HG03045 (cell line): ENCODE measurements at regions not wholly inside any gene's neighbourhood (a gene's known extent, or its start where the extent isn't known, plus 50 kb on each side); places are given as distances from the start of the nearest gene placed in this dataset.

Experiments
- ATAC-seq: cut with Tn5 transposase; IDR thresholded peaks from one replicate; pipeline ENCODE4 v1.9.1; 2021; ENCODE audit warnings: mild to moderate bottlenecking, moderate library complexity; ENCODE audit not compliant: unreplicated experiment

DNA sequence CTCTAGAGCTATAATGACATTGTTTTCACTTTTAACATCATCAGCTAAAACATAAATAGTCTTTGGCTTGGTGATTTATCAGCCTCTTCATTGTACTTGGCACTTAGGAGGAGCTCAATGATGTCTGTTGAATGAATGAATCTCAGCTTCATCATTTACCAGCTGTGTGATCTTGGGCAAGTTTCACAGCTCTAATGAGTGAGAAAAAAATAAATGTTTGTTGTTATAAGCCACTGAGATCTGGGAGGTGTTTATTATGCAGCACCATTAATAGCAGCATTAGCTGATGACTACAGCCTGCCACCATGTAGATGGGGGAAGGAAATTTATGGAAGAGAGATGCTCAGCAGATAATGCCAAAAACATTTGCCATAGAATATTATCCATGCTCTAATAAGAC is 63.6 kb upstream of the C1QTNF7 start:
- ATAC-seq, result no peak

DNA sequence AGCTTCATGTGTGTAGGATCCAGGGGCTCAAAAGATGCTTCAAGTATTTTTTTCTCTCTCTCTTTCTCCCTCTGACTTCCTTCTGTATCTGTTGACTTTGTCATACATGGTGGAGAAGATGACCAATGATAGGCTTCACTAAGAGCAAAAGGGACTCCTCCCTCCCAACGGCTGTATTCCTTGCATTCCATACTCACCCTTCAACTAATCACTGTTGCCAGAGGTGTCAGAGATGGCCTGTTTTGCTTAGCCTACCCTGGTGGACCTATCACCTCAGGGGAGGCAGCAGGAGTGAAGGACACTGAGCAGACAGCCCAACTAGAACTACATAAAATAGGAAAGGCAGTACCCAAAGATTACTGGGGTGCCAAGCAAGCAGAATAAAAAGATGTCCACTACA is 62.2 kb upstream of the C1QTNF7 start:
- ATAC-seq, result no peak

DNA sequence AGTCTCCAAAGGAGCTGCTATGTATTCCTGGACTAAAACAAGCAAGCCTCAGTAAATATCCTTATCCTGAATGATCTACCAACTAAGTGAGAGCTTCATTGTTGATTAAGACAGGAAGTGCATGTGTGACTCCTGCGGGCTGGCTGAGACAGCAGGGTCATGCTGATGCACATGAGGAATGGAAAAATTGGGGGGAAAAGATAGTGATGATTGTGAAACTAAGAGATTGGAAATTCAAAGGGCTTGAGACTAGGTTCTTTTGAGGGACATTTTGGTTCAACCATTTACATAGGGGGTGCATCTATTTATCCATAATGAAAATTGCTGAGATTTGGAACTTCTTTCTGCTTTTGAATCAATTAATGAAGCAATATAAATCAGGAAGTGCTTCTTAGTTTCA is 61.1 kb upstream of the C1QTNF7 start:
- no peak for ATAC-seq

DNA sequence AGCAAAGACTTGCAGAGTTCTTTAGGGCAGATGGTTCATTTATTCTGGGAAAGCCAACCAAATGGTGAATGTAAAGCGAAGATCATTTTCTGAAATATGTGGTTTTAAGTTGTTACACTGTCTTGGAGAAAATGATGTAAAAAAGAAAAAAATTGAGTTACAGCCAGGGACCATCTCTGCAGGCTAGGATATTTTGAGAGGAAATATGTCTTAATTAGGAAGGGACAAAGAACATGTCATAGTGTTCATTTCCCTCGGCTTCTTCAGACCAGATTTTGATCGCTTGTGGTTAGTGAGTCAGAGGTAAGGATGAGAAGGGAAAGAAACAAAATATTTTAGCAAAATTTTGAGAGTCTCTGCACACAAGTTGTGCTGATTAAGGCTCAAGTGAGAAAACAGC is 59.0 kb upstream of the C1QTNF7 start:
- no peak for ATAC-seq

DNA sequence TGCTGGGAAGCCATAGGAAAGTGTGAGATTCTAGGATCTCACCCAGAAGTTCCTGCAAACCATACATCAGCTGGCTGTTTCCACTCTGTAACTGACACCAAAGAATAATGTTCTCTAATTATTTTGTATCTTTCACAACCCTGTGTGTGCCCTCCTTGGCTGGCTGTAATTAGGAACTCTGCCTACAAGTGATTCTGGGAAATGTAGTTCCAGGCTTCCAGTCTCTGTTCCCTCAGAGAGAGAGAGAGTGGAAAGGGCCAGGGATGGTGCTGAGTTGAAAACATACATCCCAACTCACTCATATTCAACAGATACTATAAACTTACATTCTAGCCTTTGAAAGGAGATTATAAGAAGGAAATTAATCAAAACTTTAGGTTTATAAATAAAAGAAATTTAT is 57.5 kb upstream of the C1QTNF7 start:
- no peak for ATAC-seq

DNA sequence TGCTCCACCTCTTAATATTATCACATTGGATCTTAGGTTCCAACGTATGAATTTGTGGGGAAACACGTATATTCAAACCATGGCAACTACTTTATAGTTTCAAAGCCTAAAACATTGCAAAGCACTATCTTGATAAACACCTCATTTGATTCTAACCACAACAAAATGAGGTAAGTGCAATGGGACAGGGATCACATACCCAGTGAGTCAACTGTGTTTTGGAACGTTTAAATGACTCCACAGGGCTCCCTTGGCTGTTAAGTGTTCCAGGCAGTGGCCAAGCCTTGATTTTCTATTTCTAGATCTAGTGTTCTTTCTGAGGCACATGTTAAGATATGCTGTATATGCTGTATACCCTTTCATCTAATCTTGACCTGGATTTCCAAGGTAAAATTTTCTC is 54.5 kb upstream of the C1QTNF7 start:
- no peak for ATAC-seq

DNA sequence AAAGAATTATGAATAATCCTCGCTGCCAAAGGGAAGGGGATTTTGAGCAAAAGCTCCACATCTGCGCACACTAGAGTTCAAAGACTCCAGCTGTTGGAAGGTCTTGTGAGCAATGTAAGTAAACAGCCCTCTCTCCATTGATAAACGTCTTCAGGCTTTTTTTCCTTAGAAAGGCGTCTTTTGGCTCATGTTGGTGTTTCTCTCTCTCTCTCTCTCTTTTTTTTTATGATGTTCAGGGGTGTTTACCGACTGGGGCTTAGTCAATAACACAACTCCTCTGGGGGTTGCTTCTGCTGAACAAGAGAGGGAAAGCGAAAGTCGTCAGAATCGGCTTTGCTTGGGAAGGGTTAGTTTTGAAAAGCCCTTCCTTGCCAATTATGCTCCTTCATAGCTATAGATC is 53.2 kb upstream of the C1QTNF7 start:
- ATAC-seq, result no peak

DNA sequence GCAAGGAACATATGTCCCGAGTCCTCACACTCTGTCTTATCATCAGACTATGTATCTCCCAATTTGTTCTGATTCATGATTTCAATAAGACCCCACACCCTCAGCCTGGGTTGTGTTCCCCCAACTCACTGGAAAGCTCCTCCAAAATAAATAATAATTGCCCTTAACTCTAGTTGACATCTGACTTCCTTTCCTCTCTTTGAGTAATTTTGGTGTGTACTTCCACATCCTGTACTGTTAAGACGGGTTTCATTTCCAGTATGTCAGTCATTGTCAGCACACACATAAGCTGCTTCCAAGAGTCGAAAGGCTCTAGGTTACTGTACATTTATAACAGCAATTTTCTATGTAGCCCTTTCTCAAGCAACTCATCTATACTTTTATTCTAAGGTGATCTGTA is 52.2 kb upstream of the C1QTNF7 start:
- ATAC-seq, result no peak

DNA sequence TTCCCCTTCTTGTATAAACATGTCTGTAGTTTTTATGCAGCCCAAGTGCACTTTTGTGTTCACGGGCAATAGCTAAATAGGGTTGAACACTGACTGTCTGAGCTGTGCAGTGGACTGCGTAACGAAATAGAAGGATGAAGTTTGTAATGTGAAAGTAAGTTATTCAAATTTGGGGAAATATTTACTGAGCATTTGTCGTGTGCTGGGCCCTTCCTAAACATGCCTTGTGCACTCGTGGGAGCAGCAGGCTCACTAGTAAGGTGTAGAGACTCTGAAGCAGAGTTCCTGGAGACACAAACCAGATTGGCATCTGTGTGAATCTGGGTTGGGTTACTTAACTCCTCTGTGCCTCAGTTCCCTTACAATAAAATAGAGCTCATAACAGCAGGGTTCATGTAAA is 51.7 kb upstream of the C1QTNF7 start:
- ATAC-seq, result no peak

DNA sequence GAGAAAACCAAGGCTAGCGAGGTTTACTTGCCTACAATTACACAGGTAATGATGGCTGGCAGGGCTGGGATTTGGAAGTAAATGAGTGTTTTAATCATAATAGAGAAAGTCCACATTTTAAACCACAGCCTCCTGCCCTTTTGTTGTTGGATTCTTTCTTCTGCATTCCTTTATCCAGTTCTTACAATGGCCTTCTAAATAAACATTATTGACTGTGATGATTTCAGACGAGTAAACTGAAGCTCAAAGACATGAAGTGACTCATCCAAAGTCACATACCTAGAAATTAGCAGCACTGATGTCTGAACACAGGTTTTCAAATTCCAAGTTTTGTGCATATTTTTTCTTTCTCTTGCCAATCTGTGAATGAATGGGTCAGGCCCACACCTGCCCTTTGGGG is 51.2 kb upstream of the C1QTNF7 start:
- ATAC-seq, result no peak
